Ovary (tissue), 3 donors: ENCODE measurements at regions not wholly inside any gene's neighbourhood (a gene's known extent, or its start where the extent isn't known, plus 50 kb on each side); places are given as distances from the start of the nearest gene placed in this dataset.

Experiments used
- EP300 ChIP-seq: sonication (generic); formaldehyde crosslinking; IDR thresholded peaks from one replicate; pipeline ENCODE4 v1.6.1; 2017; ENCODE audit warnings: antibody characterized with exemption
- TF ChIP-seq, protein P1 (sequence below), 3 donors: fragments of 450-650 bp in 2 of 3; fragments of 200-600 bp in 1 of 3; IDR thresholded peaks; one replicate each; pipeline versions ENCODE4 v1.5.1 to v1.8.0; 2016 to 2022; ENCODE audit warnings: antibody characterized with exemption in 3 of 3, mild to moderate bottlenecking in 1 of 3
- donor health status: DM: no; HTN: no; CAD: no.

DNA sequence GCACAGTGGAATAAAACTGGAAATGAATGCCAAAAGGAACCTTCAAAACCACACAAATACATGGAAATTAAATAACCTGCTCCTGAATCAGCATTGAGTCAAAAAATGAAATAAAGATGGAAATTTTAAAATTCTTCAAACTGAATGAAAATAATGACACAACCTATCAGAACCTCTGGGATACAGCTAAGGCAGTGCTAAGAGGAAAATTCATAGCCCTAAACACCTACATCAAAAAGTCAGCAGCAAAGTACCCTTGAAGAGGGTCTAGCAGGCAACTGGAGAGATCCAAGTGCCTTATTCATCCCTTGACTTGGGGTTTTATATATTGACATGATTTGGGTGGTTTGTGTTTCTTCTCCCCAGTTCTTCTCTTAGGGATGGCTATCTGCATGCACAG lies 294.1 kb downstream of the PMP22 start:
- TF ChIP-seq, protein P1, sequence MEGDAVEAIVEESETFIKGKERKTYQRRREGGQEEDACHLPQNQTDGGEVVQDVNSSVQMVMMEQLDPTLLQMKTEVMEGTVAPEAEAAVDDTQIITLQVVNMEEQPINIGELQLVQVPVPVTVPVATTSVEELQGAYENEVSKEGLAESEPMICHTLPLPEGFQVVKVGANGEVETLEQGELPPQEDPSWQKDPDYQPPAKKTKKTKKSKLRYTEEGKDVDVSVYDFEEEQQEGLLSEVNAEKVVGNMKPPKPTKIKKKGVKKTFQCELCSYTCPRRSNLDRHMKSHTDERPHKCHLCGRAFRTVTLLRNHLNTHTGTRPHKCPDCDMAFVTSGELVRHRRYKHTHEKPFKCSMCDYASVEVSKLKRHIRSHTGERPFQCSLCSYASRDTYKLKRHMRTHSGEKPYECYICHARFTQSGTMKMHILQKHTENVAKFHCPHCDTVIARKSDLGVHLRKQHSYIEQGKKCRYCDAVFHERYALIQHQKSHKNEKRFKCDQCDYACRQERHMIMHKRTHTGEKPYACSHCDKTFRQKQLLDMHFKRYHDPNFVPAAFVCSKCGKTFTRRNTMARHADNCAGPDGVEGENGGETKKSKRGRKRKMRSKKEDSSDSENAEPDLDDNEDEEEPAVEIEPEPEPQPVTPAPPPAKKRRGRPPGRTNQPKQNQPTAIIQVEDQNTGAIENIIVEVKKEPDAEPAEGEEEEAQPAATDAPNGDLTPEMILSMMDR (IDR thresholded peaks at IDR 0.05): no peak
- no peak for TF ChIP-seq EP300
